GM06990 (cell line): ENCODE measurements at regions not wholly inside any gene's neighbourhood (a gene's known extent, or its start where the extent isn't known, plus 50 kb on each side); places are given as distances from the start of the nearest gene placed in this dataset.
"Not testable (repeated sequence)": the region's sequence is repeated elsewhere in the genome, so short reads cannot be mapped to it uniquely, and the experiment has no call there.

Source experiments
- DNase-seq: peaks from one replicate; pipeline ENCODE4 v3.0.0-alpha.2; 2011; ENCODE audit not compliant: insufficient read length; ENCODE audit errors: extremely low read depth
- H3K27me3 ChIP-seq: replicated peaks from 2 replicates; pipeline ENCODE4 v1.6.0; 2011; ENCODE audit warnings: low read length; ENCODE audit not compliant: control insufficient read depth, insufficient read depth
- H3K36me3 ChIP-seq: 2 replicates; pipeline ENCODE4 v1.5.1; 2011; ENCODE audit warnings: low read length; ENCODE audit not compliant: control insufficient read depth, insufficient read depth
- H3K4me3 ChIP-seq: replicated peaks from 2 replicates; pipeline ENCODE4 v1.5.1; 2011; ENCODE audit warnings: low read depth, mild to moderate bottlenecking, control low read depth, low read length
- CTCF ChIP-seq: IDR thresholded peaks from 2 replicates; pipeline ENCODE4 v1.5.1; 2011; ENCODE audit warnings: low read length, control low read depth, mild to moderate bottlenecking, inconsistent platforms; ENCODE audit not compliant: insufficient read depth, poor library complexity, severe bottlenecking

- H3K27me3 ChIP-seq: no peaks in the 10 kb centered on the region
- no peak overlapping the region for H3K4me3 ChIP-seq
- no peaks in the 10 kb centered on the region for H3K36me3 ChIP-seq
- no peak for TF ChIP-seq CTCF
- DNase-seq: peak; percentile 44
Measured at GRCh38 chr7:124250297-124251034, 217.6 kb upstream of the TMEM229A start.

GRCh38 chr7:124247691-124248090, 214.8 kb upstream of the TMEM229A start:
- Histone ChIP-seq H3K36me3 (no peaks in the 10 kb centered on the region), H3K27me3 (no peaks in the 10 kb centered on the region), H3K4me3 (no peak overlapping the region)
- DNase-seq: no peak
- TF ChIP-seq CTCF: no peak

GRCh38 chr7:124246262-124246863, 213.5 kb upstream of the TMEM229A start:
- Histone ChIP-seq H3K27me3 (no peaks in the 10 kb centered on the region), H3K4me3 (no peak overlapping the region), H3K36me3 (no peaks in the 10 kb centered on the region)
- TF ChIP-seq CTCF: no peak
- no peak for DNase-seq

- H3K36me3 ChIP-seq, H3K4me3 ChIP-seq, H3K27me3 ChIP-seq, DNase-seq: not testable (repeated sequence)
Measured at GRCh38 chr7:124244469-124244868, 211.6 kb upstream of the TMEM229A start.

GRCh38 chr7:124219681-124220080, 186.8 kb upstream of the TMEM229A start:
- H3K4me3 ChIP-seq: no peak overlapping the region
- no peak for TF ChIP-seq CTCF
- no peaks in the 10 kb centered on the region for H3K27me3 ChIP-seq
- no peaks in the 10 kb centered on the region for H3K36me3 ChIP-seq
- no peak for DNase-seq

GRCh38 chr7:124208642-124209041, 175.8 kb upstream of the TMEM229A start:
- no peaks in the 10 kb centered on the region for H3K36me3 ChIP-seq
- no peak overlapping the region for H3K4me3 ChIP-seq
- TF ChIP-seq CTCF: no peak
- H3K27me3 ChIP-seq: no peaks in the 10 kb centered on the region
- no peak for DNase-seq
